Erythroblast (primary cell): ENCODE measurements at regions not wholly inside any gene's neighbourhood (a gene's known extent, or its start where the extent isn't known, plus 50 kb on each side); places are given as distances from the start of the nearest gene placed in this dataset.

Experiments
- GATA1 ChIP-seq: IDR thresholded peaks from 2 replicates; pipeline ENCODE4 v1.6.1; 2011; ENCODE audit warnings: low read depth, mild to moderate bottlenecking, control low read depth, low read length, moderate library complexity
- POLR2A ChIP-seq: IDR thresholded peaks from 2 replicates; pipeline ENCODE4 v1.6.1; 2011; ENCODE audit warnings: mild to moderate bottlenecking, low read length

GRCh38 chr7:83879063-83879462, 230.1 kb upstream of the SEMA3E start:
- no peak for TF ChIP-seq POLR2A
- no peak for TF ChIP-seq GATA1
